Hepatocyte (in vitro differentiated cells): ENCODE measurements at regions not wholly inside any gene's neighbourhood (a gene's known extent, or its start where the extent isn't known, plus 50 kb on each side); places are given as distances from the start of the nearest gene placed in this dataset.

Source experiments
- DNase-seq: peaks from one replicate; pipeline ENCODE4 v3.0.0-alpha.2; 2016; ENCODE audit warnings: low spot score
- H2AFZ ChIP-seq: fragments of 200-600 bp; sonication (generic); 2 replicates; pipeline ENCODE4 v1.6.0; 2016; ENCODE audit warnings: antibody characterized with exemption, mild to moderate bottlenecking
- H3K27ac ChIP-seq: fragments of 200-600 bp; sonication (generic); 2 replicates; pipeline ENCODE4 v1.5.1; 2016; ENCODE audit warnings: mild to moderate bottlenecking
- H3K27me3 ChIP-seq: fragments of 200-600 bp; sonication (generic); 2 replicates; pipeline ENCODE4 v1.6.1; 2016
- H3K36me3 ChIP-seq: fragments of 200-600 bp; sonication (generic); replicated peaks from 2 replicates; pipeline ENCODE4 v1.5.1; 2016; ENCODE audit warnings: low read depth; ENCODE audit not compliant: insufficient read depth
- H3K4me1 ChIP-seq: fragments of 200-600 bp; sonication (generic); 2 replicates; pipeline ENCODE4 v1.5.1; 2016; ENCODE audit warnings: mild to moderate bottlenecking, moderate library complexity; ENCODE audit not compliant: insufficient read depth
- H3K4me2 ChIP-seq: fragments of 200-600 bp; sonication (generic); 2 replicates; pipeline ENCODE4 v1.6.0; 2016
- H3K4me3 ChIP-seq: fragments of 200-600 bp; sonication (generic); 2 replicates; pipeline ENCODE4 v1.5.1; 2016; ENCODE audit warnings: mild to moderate bottlenecking
- H3K79me2 ChIP-seq: fragments of 200-600 bp; sonication (generic); 2 replicates; pipeline ENCODE4 v1.6.0; 2017; ENCODE audit warnings: mild to moderate bottlenecking
- H3K9me2 ChIP-seq: fragments of 200-600 bp; sonication (generic); replicated peaks from 2 replicates; pipeline ENCODE4 v1.6.0; 2017; ENCODE audit warnings: mild to moderate bottlenecking; ENCODE audit not compliant: insufficient read depth
- H3K9me3 ChIP-seq: fragments of 200-600 bp; sonication (generic); 2 replicates; pipeline ENCODE4 v1.5.1; 2016; ENCODE audit warnings: low read depth, mild to moderate bottlenecking
- H4K20me1 ChIP-seq: fragments of 200-600 bp; sonication (generic); 2 replicates; pipeline ENCODE4 v1.6.0; 2016; ENCODE audit warnings: mild to moderate bottlenecking; ENCODE audit not compliant: insufficient read depth, poor library complexity, severe bottlenecking
- EZH2 ChIP-seq: fragments of 200-600 bp; sonication (generic); IDR thresholded peaks from 2 replicates; pipeline ENCODE4 v1.6.1; 2016; ENCODE audit warnings: antibody characterized with exemption, mild to moderate bottlenecking, borderline replicate concordance
- EZH2phosphoT487 ChIP-seq: fragments of 200-600 bp; sonication (generic); IDR thresholded peaks from one replicate; pipeline ENCODE4 v1.6.1; 2018; ENCODE audit warnings: antibody characterized with exemption, mild to moderate bottlenecking, low read depth, moderate library complexity; ENCODE audit not compliant: unreplicated experiment, severe bottlenecking
- WGBS: methylation state at CpG from one replicate; pipeline ENCODE4 v1.1.6; 2016; ENCODE audit warnings: low lambda C conversion rate; ENCODE audit errors: missing lambda C conversion rate; 5-methylcytosine and 5-hydroxymethylcytosine counted together
- TF ChIP-seq, protein P1 (sequence below): fragments of 200-600 bp; sonication (generic); IDR thresholded peaks from 2 replicates; pipeline ENCODE4 v1.5.1; 2016; ENCODE audit warnings: antibody characterized with exemption, mild to moderate bottlenecking; ENCODE audit not compliant: poor library complexity

DNA sequence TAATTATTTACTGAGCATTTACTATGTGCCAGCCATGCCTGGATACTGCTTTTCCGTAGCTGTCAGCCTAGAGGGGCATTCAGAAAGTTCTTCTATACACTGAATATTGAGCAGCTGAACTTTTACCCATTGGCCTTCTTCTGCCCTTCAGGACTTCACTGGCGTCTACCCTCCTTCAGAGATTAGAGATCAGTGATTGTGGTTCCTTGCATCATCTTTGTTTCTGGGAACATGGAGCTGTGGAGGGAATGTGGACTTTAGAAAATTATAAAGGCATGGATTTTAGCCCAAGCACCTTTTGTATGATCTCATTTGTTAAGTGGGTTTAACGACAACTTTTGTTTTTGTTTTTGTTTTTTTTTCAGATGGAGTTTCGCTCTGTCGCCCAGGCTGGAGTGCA lies 58.7 kb upstream of the POU3F1 start:
- Histone ChIP-seq H4K20me1 (no peaks in the 10 kb centered on the region), H3K9me2 (no peaks in the 10 kb centered on the region), H2AFZ (no peak overlapping the region), H3K4me3 (no peak overlapping the region), H3K79me2 (no peaks in the 10 kb centered on the region), H3K4me2 (no peak overlapping the region), H3K27ac (no peak overlapping the region), H3K27me3 (peaks cover 3% of the 10 kb centered on the region), H3K36me3 (no peaks in the 10 kb centered on the region), H3K9me3 (no peaks in the 10 kb centered on the region), H3K4me1 (no peaks in the 10 kb centered on the region)
- DNase-seq: no peak
- WGBS: 92% methylated on average over 5 of the region's 5 CpGs
- TF ChIP-seq, protein P1, sequence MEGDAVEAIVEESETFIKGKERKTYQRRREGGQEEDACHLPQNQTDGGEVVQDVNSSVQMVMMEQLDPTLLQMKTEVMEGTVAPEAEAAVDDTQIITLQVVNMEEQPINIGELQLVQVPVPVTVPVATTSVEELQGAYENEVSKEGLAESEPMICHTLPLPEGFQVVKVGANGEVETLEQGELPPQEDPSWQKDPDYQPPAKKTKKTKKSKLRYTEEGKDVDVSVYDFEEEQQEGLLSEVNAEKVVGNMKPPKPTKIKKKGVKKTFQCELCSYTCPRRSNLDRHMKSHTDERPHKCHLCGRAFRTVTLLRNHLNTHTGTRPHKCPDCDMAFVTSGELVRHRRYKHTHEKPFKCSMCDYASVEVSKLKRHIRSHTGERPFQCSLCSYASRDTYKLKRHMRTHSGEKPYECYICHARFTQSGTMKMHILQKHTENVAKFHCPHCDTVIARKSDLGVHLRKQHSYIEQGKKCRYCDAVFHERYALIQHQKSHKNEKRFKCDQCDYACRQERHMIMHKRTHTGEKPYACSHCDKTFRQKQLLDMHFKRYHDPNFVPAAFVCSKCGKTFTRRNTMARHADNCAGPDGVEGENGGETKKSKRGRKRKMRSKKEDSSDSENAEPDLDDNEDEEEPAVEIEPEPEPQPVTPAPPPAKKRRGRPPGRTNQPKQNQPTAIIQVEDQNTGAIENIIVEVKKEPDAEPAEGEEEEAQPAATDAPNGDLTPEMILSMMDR: no peak
- TF ChIP-seq EZH2 (no peak), EZH2phosphoT487 (no peak)

DNA sequence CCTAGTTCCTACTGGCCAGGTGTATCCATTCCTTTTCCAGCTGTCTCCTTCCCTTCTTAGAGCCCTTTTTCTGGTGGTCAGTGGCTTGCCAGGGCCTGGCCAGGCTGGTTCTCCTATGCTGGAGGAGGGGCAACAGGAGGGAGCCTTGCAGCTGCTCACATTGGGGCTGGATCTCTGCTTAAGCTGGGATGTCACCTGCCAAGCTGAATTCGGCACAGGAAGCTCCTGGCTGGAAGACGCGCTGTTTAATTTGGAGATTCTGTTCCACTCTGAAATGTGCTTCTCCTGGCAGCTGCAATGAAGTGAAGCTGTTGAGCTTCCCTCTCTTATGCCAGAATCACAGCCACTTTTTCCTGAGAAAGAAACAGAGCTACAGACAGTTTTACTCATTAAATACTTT lies 56.0 kb upstream of the POU3F1 start:
- Histone ChIP-seq H3K4me2 (no peak overlapping the region), H3K4me3 (no peak overlapping the region), H3K4me1 (no peaks in the 10 kb centered on the region), H3K79me2 (no peaks in the 10 kb centered on the region), H3K36me3 (no peaks in the 10 kb centered on the region), H4K20me1 (no peaks in the 10 kb centered on the region), H3K9me3 (no peaks in the 10 kb centered on the region), H3K9me2 (no peaks in the 10 kb centered on the region), H2AFZ (no peak overlapping the region), H3K27ac (no peak overlapping the region), H3K27me3 (peaks cover 3% of the 10 kb centered on the region)
- no peak for DNase-seq
- 89% methylated on average over 3 of the region's 3 CpGs for WGBS
- TF ChIP-seq EZH2phosphoT487 (no peak), EZH2 (no peak)
- TF ChIP-seq, protein P1: no peak

DNA sequence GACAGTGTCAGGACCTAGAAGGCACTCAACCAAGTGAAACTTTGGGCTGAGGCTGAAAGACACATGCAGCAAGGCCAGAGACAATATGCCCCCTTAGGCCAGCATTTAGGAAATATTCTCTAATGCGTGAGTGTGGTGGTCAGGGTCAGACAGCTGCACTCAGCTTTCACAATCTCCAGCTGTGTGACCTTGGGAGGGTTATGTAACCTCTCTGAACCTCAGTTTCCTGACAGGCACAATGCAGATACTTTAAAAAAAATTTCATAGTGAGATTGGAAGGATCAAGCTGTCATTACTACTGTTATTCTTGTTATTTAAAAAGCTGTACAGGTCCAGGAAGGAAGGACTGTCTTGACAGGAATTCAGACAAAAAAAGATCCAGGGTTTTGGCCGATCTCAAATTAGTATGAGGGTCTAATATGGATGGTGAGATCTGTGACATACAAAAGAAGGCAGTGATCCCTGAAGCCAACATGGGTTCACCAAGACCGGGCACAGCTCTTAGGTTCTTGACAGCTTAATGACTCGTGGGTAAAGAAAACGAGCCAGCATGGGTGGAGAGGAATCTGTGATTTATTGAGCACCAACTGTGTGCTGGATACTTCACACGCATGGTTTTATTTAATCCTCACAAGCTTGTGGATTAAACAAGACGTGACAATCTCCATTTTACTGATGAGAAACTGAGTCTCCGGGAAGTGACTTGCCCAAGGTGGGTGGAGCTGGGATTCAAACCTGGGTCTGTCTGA lies 54.6 kb upstream of the POU3F1 start:
- H4K20me1 ChIP-seq: no peaks in the 10 kb centered on the region
- peaks cover 3% of the 10 kb centered on the region for H3K27me3 ChIP-seq
- 84% methylated on average over 8 of the region's 8 CpGs for WGBS
- no peaks in the 10 kb centered on the region for H3K9me3 ChIP-seq
- TF ChIP-seq EZH2phosphoT487 (no peak), EZH2 (no peak)
- TF ChIP-seq, protein P1: no peak
- no peak overlapping the region for H3K27ac ChIP-seq
- H3K9me2 ChIP-seq: no peaks in the 10 kb centered on the region
- H3K36me3 ChIP-seq: no peaks in the 10 kb centered on the region
- H3K79me2 ChIP-seq: no peaks in the 10 kb centered on the region
- no peak overlapping the region for H3K4me3 ChIP-seq
- no peak for DNase-seq
- no peak overlapping the region for H3K4me2 ChIP-seq
- no peaks in the 10 kb centered on the region for H3K4me1 ChIP-seq
- H2AFZ ChIP-seq: no peak overlapping the region
